ENCODE measurements at regions not wholly inside any gene's neighbourhood (a gene's known extent, or its start where the extent isn't known, plus 50 kb on each side); places are given as distances from the start of the nearest gene placed in this dataset.

- Histone ChIP-seq H3K27ac (no peak overlapping the region), H2AFZ (no peak overlapping the region), H4K20me1 (ENCODE audit: insufficient read depth, poor library complexity, severe bottlenecking) (no peaks in the 10 kb centered on the region), H3K36me3 (replicated peaks; ENCODE audit: insufficient read depth, low read depth) (no peaks in the 10 kb centered on the region), H3K4me3 (no peak overlapping the region), H3K4me2 (no peak overlapping the region), H3K9me3 (ENCODE audit: low read depth) (no peaks in the 10 kb centered on the region), H3K27me3 (no peaks in the 10 kb centered on the region), H3K9me2 (replicated peaks; ENCODE audit: insufficient read depth) (no peaks in the 10 kb centered on the region), H3K79me2 (no peaks in the 10 kb centered on the region), H3K4me1 (ENCODE audit: insufficient read depth) (no peaks in the 10 kb centered on the region)
- TF ChIP-seq CTCF (IDR thresholded peaks at IDR 0.05; ENCODE audit: poor library complexity) (no peak), EZH2phosphoT487 (IDR thresholded peaks at IDR 0.05; ENCODE audit: low read depth, severe bottlenecking, unreplicated experiment) (no peak), EZH2 (IDR thresholded peaks at IDR 0.05; ENCODE audit: borderline replicate concordance) (no peak)
- 79% methylated on average over 3 of the region's 3 CpGs for WGBS (ENCODE audit: low lambda C conversion rate, missing lambda C conversion rate)
- DNase-seq (ENCODE audit: low spot score) = no peak
Measured at GRCh38 chr5:103902893-103903292, 340.3 kb upstream of the NUDT12 start.

GRCh38 chr5:103901885-103902284 is 339.3 kb upstream of the NUDT12 start:
- no peaks in the 10 kb centered on the region for H3K4me1 ChIP-seq (ENCODE audit: insufficient read depth)
- no peak overlapping the region for H3K4me2 ChIP-seq
- H3K9me3 ChIP-seq (ENCODE audit: low read depth) = no peaks in the 10 kb centered on the region
- H3K9me2 ChIP-seq (replicated peaks; ENCODE audit: insufficient read depth) = no peaks in the 10 kb centered on the region
- H3K27ac ChIP-seq = no peak overlapping the region
- DNase-seq (ENCODE audit: low spot score) = no peak
- TF ChIP-seq EZH2 (IDR thresholded peaks at IDR 0.05; ENCODE audit: borderline replicate concordance) (no peak), CTCF (IDR thresholded peaks at IDR 0.05; ENCODE audit: poor library complexity) (no peak), EZH2phosphoT487 (IDR thresholded peaks at IDR 0.05; ENCODE audit: low read depth, severe bottlenecking, unreplicated experiment) (no peak)
- WGBS (ENCODE audit: low lambda C conversion rate, missing lambda C conversion rate) = 82% methylated on average over 1 of the region's 1 CpG
- H3K4me3 ChIP-seq = no peak overlapping the region
- H3K27me3 ChIP-seq = no peaks in the 10 kb centered on the region
- no peaks in the 10 kb centered on the region for H4K20me1 ChIP-seq (ENCODE audit: insufficient read depth, poor library complexity, severe bottlenecking)
- no peak overlapping the region for H2AFZ ChIP-seq
- H3K79me2 ChIP-seq = no peaks in the 10 kb centered on the region
- no peaks in the 10 kb centered on the region for H3K36me3 ChIP-seq (replicated peaks; ENCODE audit: insufficient read depth, low read depth)

GRCh38 chr5:103896593-103896992 is 334.0 kb upstream of the NUDT12 start:
- Histone ChIP-seq H2AFZ (no peak overlapping the region), H4K20me1 (ENCODE audit: insufficient read depth, poor library complexity, severe bottlenecking) (no peaks in the 10 kb centered on the region), H3K79me2 (no peaks in the 10 kb centered on the region), H3K4me3 (no peak overlapping the region), H3K27me3 (no peaks in the 10 kb centered on the region), H3K9me2 (replicated peaks; ENCODE audit: insufficient read depth) (no peaks in the 10 kb centered on the region), H3K4me2 (no peak overlapping the region), H3K36me3 (replicated peaks; ENCODE audit: insufficient read depth, low read depth) (no peaks in the 10 kb centered on the region), H3K9me3 (ENCODE audit: low read depth) (no peaks in the 10 kb centered on the region), H3K27ac (no peak overlapping the region), H3K4me1 (ENCODE audit: insufficient read depth) (no peaks in the 10 kb centered on the region)
- no peak for DNase-seq (ENCODE audit: low spot score)
- TF ChIP-seq EZH2 (IDR thresholded peaks at IDR 0.05; ENCODE audit: borderline replicate concordance) (no peak), CTCF (IDR thresholded peaks at IDR 0.05; ENCODE audit: poor library complexity) (no peak), EZH2phosphoT487 (IDR thresholded peaks at IDR 0.05; ENCODE audit: low read depth, severe bottlenecking, unreplicated experiment) (no peak)
- WGBS (ENCODE audit: low lambda C conversion rate, missing lambda C conversion rate) = 97% methylated on average over 3 of the region's 3 CpGs

- H3K4me1 ChIP-seq (ENCODE audit: insufficient read depth) = no peaks in the 10 kb centered on the region
- DNase-seq (ENCODE audit: low spot score) = no peak
- TF ChIP-seq CTCF (IDR thresholded peaks at IDR 0.05; ENCODE audit: poor library complexity) (no peak), EZH2phosphoT487 (IDR thresholded peaks at IDR 0.05; ENCODE audit: low read depth, severe bottlenecking, unreplicated experiment) (no peak), EZH2 (IDR thresholded peaks at IDR 0.05; ENCODE audit: borderline replicate concordance) (no peak)
- no peaks in the 10 kb centered on the region for H3K27me3 ChIP-seq
- no peaks in the 10 kb centered on the region for H3K9me3 ChIP-seq (ENCODE audit: low read depth)
- H3K27ac ChIP-seq = no peak overlapping the region
- no peaks in the 10 kb centered on the region for H3K36me3 ChIP-seq (replicated peaks; ENCODE audit: insufficient read depth, low read depth)
- H3K4me3 ChIP-seq = no peak overlapping the region
- H3K9me2 ChIP-seq (replicated peaks; ENCODE audit: insufficient read depth) = no peaks in the 10 kb centered on the region
- no peaks in the 10 kb centered on the region for H3K79me2 ChIP-seq
- H2AFZ ChIP-seq = no peak overlapping the region
- H4K20me1 ChIP-seq (ENCODE audit: insufficient read depth, poor library complexity, severe bottlenecking) = no peaks in the 10 kb centered on the region
- H3K4me2 ChIP-seq = no peak overlapping the region
- 91% methylated on average over 2 of the region's 2 CpGs for WGBS (ENCODE audit: low lambda C conversion rate, missing lambda C conversion rate)
Measured at GRCh38 chr5:103895738-103896137, 333.1 kb upstream of the NUDT12 start.
